ENCODE measurements at regions not wholly inside any gene's neighbourhood (a gene's known extent, or its start where the extent isn't known, plus 50 kb on each side); places are given as distances from the start of the nearest gene placed in this dataset.

DNA sequence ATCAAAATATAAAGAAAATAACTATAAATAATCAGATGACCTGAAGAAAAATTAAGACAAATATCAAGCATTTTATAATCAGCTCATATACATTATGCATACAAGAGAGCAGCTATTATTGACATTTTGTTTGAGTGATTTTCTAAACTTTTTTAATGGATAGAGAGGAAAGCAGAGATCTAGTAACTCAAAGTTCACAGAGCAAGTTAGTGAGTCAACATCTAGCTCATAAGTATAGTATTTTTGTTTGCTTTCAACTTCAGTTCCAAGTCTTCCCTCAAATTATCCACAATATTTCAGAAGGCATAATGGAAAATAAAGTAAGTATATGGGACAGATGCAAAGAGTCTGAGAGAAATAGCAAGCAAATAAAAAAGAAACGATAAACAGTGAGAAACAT is 470.1 kb upstream of the ALCAM start:
- TF ChIP-seq CTCF (IDR thresholded peaks at IDR 0.05; ENCODE audit: borderline replicate concordance, insufficient read depth, low read depth, low read length) = no peak
- H3K4me3 ChIP-seq (ENCODE audit: low read depth, low read length) = no peak overlapping the region

- no peak for TF ChIP-seq CTCF (IDR thresholded peaks at IDR 0.05; ENCODE audit: borderline replicate concordance, insufficient read depth, low read depth, low read length)
- no peak overlapping the region for H3K4me3 ChIP-seq (ENCODE audit: low read depth, low read length)
Observed at GRCh38 chr3:104901396-104901795, 465.3 kb upstream of the ALCAM start.

DNA sequence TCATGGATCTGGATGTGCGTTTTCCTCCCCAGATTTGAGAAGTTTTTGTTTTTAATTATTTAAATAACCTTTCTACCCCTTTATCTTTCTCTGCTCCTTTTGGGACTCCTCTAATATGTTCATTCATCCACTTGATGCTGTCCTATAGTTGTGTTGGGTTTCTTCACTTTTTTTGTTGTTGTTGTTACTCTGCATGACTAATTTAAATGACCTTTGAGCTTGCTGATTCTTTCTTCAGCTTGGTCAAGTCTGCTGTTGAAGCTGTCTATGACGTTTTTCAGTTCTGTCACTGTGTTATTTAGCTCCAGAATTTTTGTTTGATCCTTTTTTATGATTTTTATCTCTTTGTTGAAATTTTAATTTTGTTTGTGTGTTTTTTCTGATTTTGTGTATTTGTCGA is 463.6 kb upstream of the ALCAM start:
- H3K4me3 ChIP-seq (ENCODE audit: low read depth, low read length) = no peak overlapping the region
- no peak for TF ChIP-seq CTCF (IDR thresholded peaks at IDR 0.05; ENCODE audit: borderline replicate concordance, insufficient read depth, low read depth, low read length)

GRCh38 chr3:104906001-104906639 is 460.6 kb upstream of the ALCAM start:
- H3K4me3 ChIP-seq (ENCODE audit: low read depth, low read length) = no peak overlapping the region
- no peak for TF ChIP-seq CTCF (IDR thresholded peaks at IDR 0.05; ENCODE audit: borderline replicate concordance, insufficient read depth, low read depth, low read length)

- no peak overlapping the region for H3K4me3 ChIP-seq (ENCODE audit: low read depth, low read length)
- TF ChIP-seq CTCF (IDR thresholded peaks at IDR 0.05; ENCODE audit: borderline replicate concordance, insufficient read depth, low read depth, low read length) = no peak
Observed at GRCh38 chr3:104907507-104907906, 459.2 kb upstream of the ALCAM start.

GRCh38 chr3:104908761-104909160 is 457.9 kb upstream of the ALCAM start:
- TF ChIP-seq CTCF (IDR thresholded peaks at IDR 0.05; ENCODE audit: borderline replicate concordance, insufficient read depth, low read depth, low read length) = no peak
- H3K4me3 ChIP-seq (ENCODE audit: low read depth, low read length) = no peak overlapping the region

- no peak overlapping the region for H3K4me3 ChIP-seq (ENCODE audit: low read depth, low read length)
Observed at GRCh38 chr3:104909198-104909597, 457.5 kb upstream of the ALCAM start.

More at GRCh38 chr3:104909198-104909597, 457.5 kb upstream of the ALCAM start:
- no peak for TF ChIP-seq CTCF (IDR thresholded peaks at IDR 0.05; ENCODE audit: borderline replicate concordance, insufficient read depth, low read depth, low read length)
